Endodermal cell (in vitro differentiated cells): ENCODE measurements at regions not wholly inside any gene's neighbourhood (a gene's known extent, or its start where the extent isn't known, plus 50 kb on each side); places are given as distances from the start of the nearest gene placed in this dataset.

Experiments
- DNase-seq: peaks from one replicate; pipeline ENCODE4 v3.0.0-alpha.2; 2017
- H3K27ac ChIP-seq: 2 replicates; pipeline ENCODE4 v1.5.1; 2013; ENCODE audit warnings: mild to moderate bottlenecking, low read depth, low read length, moderate library complexity
- H3K27me3 ChIP-seq: 2 replicates; pipeline ENCODE4 v1.6.1; 2013; ENCODE audit warnings: mild to moderate bottlenecking, low read length, moderate library complexity; ENCODE audit not compliant: insufficient read depth, control insufficient read depth, poor library complexity, severe bottlenecking
- H3K36me3 ChIP-seq: 2 replicates; pipeline ENCODE4 v1.7.0; 2013; ENCODE audit warnings: mild to moderate bottlenecking, low read length, moderate library complexity; ENCODE audit not compliant: control insufficient read depth, insufficient read depth
- H3K4me1 ChIP-seq: one replicate; pipeline ENCODE4 v1.7.0; 2013; ENCODE audit warnings: low read length; ENCODE audit not compliant: control insufficient read depth, insufficient read depth
- H3K4me3 ChIP-seq: 2 replicates; pipeline ENCODE4 v1.5.1; 2013; ENCODE audit warnings: mild to moderate bottlenecking, low read length, moderate library complexity
- H3K9ac ChIP-seq: 2 replicates; pipeline ENCODE4 v1.6.1; 2013; ENCODE audit warnings: mild to moderate bottlenecking, low read length, moderate library complexity; ENCODE audit not compliant: poor library complexity, severe bottlenecking; ENCODE audit errors: extremely low read depth
- H3K9me3 ChIP-seq: 2 replicates; pipeline ENCODE4 v1.6.1; 2013; ENCODE audit warnings: mild to moderate bottlenecking, low read length, moderate library complexity; ENCODE audit not compliant: control insufficient read depth
- H3K27ac Mint-ChIP-seq: 2 replicates; pipeline ENCODE4 v1.8.0; 2020; ENCODE audit warnings: mixed read lengths
- H3K27me3 Mint-ChIP-seq: 2 replicates; pipeline ENCODE4 v1.8.0; 2021; ENCODE audit warnings: mild to moderate bottlenecking, mixed read lengths; ENCODE audit not compliant: insufficient read depth
- H3K36me3 Mint-ChIP-seq: 2 replicates; pipeline ENCODE4 v1.8.0; 2020; ENCODE audit warnings: low read depth, mixed read lengths
- H3K4me1 Mint-ChIP-seq: 2 replicates; pipeline ENCODE4 v1.8.0; 2020; ENCODE audit warnings: mixed read lengths
- H3K4me3 Mint-ChIP-seq: 2 replicates; pipeline ENCODE4 v1.8.0; 2020; ENCODE audit warnings: mild to moderate bottlenecking, moderate library complexity, mixed read lengths
- H3K9me3 Mint-ChIP-seq: 2 replicates; pipeline ENCODE4 v1.8.0; 2020; ENCODE audit warnings: mild to moderate bottlenecking, mixed read lengths
- WGBS, 2 experiments: methylation state at CpG; one replicate each; pipeline versions ENCODE4 v1.1.5 to v1.1.7; 2013; ENCODE audit warnings: missing lambda C conversion rate in 2 of 2, mixed read lengths in 1 of 2; ENCODE audit not compliant: insufficient coverage in 1 of 2, insufficient read length in 1 of 2; 5-methylcytosine and 5-hydroxymethylcytosine counted together
- TF ChIP-seq, protein P1 (sequence below): fragments of 200-600 bp; sonication (generic); conservative IDR thresholded peaks from 2 replicates; pipeline ENCODE4 v1.5.0; 2021; ENCODE audit warnings: antibody characterized with exemption, mild to moderate bottlenecking

DNA sequence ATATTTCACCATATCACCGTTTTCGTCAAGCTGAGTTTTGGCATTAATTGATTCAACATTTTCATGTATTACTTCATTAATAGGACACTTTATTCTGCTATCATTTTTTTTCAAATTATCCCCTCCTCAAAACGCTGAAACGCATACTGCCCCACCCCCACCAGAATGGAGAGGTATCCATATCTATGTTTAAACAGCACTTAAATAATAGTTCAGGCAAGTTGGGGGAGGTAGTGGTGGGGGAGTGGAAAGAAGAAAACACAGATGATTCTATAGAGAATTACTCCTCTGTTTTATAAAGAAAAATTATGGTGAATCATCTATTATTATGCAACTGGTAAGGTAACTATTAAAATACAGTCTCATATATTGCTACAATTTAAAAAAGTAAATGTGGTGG, 314.4 kb upstream of the ZEB2 start:
- Mint-ChIP-seq H3K4me3 (no peak overlapping the region), H3K9me3 (no peaks in the 10 kb centered on the region), H3K27me3 (peaks cover 2% of the 10 kb centered on the region), H3K27ac (no peak overlapping the region), H3K4me1 (no peaks in the 10 kb centered on the region), H3K36me3 (no peaks in the 10 kb centered on the region)
- Histone ChIP-seq H3K27ac (no peak overlapping the region), H3K4me3 (no peak overlapping the region), H3K27me3 (no peaks in the 10 kb centered on the region), H3K4me1 (no peaks in the 10 kb centered on the region), H3K9me3 (no peaks in the 10 kb centered on the region), H3K36me3 (no peaks in the 10 kb centered on the region), H3K9ac (no peak overlapping the region)
- DNase-seq = no peak
- TF ChIP-seq, protein P1, sequence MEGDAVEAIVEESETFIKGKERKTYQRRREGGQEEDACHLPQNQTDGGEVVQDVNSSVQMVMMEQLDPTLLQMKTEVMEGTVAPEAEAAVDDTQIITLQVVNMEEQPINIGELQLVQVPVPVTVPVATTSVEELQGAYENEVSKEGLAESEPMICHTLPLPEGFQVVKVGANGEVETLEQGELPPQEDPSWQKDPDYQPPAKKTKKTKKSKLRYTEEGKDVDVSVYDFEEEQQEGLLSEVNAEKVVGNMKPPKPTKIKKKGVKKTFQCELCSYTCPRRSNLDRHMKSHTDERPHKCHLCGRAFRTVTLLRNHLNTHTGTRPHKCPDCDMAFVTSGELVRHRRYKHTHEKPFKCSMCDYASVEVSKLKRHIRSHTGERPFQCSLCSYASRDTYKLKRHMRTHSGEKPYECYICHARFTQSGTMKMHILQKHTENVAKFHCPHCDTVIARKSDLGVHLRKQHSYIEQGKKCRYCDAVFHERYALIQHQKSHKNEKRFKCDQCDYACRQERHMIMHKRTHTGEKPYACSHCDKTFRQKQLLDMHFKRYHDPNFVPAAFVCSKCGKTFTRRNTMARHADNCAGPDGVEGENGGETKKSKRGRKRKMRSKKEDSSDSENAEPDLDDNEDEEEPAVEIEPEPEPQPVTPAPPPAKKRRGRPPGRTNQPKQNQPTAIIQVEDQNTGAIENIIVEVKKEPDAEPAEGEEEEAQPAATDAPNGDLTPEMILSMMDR = no peak
- WGBS, 2 experiments = 68 to 100% methylated on average over 2 to 4 of the region's 4 CpGs

DNA sequence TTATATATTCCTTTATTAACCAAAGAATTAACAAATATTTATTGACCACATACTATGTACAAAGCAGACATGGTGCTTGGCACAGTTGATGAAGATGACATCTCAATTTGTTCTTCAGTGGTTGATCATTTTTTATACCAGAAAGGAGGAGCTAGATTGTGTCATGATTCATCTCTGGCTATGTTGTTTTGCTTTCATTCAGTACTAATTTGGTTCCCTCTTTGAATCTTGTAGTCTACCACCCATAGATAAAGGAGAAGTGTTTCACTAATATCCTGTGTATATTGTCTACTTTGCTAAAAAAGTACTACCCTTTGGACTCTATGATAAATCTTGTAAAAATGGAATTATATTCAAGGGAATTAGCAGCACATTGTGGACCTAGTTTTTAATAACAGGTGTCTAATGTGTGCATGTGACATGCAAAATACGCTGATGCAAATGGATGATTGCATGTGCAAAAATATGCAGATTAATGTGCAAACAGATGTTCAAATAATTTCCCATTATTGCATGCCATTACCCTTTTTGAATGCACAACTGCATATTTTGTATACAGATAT, 313.2 kb upstream of the ZEB2 start:
- TF ChIP-seq, protein P1 = no peak
- no peak overlapping the region for H3K27ac ChIP-seq
- no peak overlapping the region for H3K27ac Mint-ChIP-seq
- DNase-seq = no peak
- no peaks in the 10 kb centered on the region for H3K27me3 ChIP-seq
- 89 to 100% methylated on average over 1 of the region's 1 CpG for WGBS, 2 experiments
- H3K27me3 Mint-ChIP-seq = peaks cover 2% of the 10 kb centered on the region
- H3K9ac ChIP-seq = no peak overlapping the region
- no peaks in the 10 kb centered on the region for H3K9me3 ChIP-seq
- no peaks in the 10 kb centered on the region for H3K4me1 ChIP-seq
- no peaks in the 10 kb centered on the region for H3K36me3 Mint-ChIP-seq
- no peak overlapping the region for H3K4me3 ChIP-seq
- H3K4me1 Mint-ChIP-seq = no peaks in the 10 kb centered on the region
- H3K4me3 Mint-ChIP-seq = no peak overlapping the region
- no peaks in the 10 kb centered on the region for H3K36me3 ChIP-seq
- no peaks in the 10 kb centered on the region for H3K9me3 Mint-ChIP-seq

DNA sequence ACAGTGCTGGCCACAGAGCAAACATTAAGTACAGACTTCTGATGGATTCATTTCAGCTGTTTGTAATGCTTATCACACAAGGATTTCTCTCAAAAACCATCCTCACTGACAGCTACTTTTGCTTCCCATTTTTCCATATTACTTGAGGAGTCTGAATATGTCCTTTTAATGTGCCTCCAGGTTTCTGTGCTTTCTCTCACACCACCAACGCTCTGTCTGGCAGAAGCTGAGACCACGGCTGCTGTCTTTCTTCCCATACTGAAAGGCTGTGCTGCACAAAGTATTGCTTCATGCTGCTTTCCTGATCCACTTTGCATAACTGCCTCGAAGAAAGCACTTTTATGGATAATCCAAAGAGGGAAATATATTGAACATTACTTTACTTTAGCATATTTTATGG, 312.1 kb upstream of the ZEB2 start:
- Histone ChIP-seq H3K9ac (no peak overlapping the region), H3K36me3 (no peaks in the 10 kb centered on the region), H3K4me3 (no peak overlapping the region), H3K27ac (no peak overlapping the region), H3K4me1 (no peaks in the 10 kb centered on the region), H3K27me3 (no peaks in the 10 kb centered on the region), H3K9me3 (no peaks in the 10 kb centered on the region)
- no peak overlapping the region for H3K27ac Mint-ChIP-seq
- H3K36me3 Mint-ChIP-seq = no peaks in the 10 kb centered on the region
- TF ChIP-seq, protein P1 = no peak
- peaks cover 2% of the 10 kb centered on the region for H3K27me3 Mint-ChIP-seq
- no peak for DNase-seq
- no peaks in the 10 kb centered on the region for H3K9me3 Mint-ChIP-seq
- 85 to 100% methylated on average over 1 to 3 of the region's 3 CpGs for WGBS, 2 experiments
- no peaks in the 10 kb centered on the region for H3K4me1 Mint-ChIP-seq
- no peak overlapping the region for H3K4me3 Mint-ChIP-seq
